ENCODE measurements at regions not wholly inside any gene's neighbourhood (a gene's known extent, or its start where the extent isn't known, plus 50 kb on each side); places are given as distances from the start of the nearest gene placed in this dataset.

DNA sequence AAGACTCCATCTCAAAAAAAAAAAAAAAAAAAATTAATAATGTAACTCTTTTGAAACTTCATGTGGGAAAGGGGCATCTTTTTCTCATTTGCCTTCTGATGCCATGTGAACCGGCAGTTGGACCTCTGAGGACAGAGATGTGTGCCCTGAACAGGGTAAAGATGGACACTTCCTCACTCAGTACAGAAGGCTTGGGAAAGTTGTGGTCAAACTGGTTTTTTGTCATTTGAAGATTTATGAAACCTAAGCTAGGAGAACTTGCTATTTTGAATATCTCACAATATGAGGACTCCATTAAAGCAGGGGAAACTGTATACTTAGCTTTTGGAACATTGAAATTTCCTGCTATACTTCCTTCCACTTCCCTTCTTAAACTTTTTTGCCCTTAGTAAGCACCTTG, 147.5 kb upstream of the ALDH1B1 start:
- TF ChIP-seq, protein P1, sequence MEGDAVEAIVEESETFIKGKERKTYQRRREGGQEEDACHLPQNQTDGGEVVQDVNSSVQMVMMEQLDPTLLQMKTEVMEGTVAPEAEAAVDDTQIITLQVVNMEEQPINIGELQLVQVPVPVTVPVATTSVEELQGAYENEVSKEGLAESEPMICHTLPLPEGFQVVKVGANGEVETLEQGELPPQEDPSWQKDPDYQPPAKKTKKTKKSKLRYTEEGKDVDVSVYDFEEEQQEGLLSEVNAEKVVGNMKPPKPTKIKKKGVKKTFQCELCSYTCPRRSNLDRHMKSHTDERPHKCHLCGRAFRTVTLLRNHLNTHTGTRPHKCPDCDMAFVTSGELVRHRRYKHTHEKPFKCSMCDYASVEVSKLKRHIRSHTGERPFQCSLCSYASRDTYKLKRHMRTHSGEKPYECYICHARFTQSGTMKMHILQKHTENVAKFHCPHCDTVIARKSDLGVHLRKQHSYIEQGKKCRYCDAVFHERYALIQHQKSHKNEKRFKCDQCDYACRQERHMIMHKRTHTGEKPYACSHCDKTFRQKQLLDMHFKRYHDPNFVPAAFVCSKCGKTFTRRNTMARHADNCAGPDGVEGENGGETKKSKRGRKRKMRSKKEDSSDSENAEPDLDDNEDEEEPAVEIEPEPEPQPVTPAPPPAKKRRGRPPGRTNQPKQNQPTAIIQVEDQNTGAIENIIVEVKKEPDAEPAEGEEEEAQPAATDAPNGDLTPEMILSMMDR (IDR thresholded peaks at IDR 0.05; ENCODE audit: insufficient read depth, low read length, poor library complexity, severe bottlenecking), result no peak
- no peak for TF ChIP-seq EZH2phosphoT487 (conservative IDR thresholded peaks at IDR 0.05; ENCODE audit: low read length)

Measured in SU-DHL-6 (cell line).